GM19395 (cell line): ENCODE measurements at regions not wholly inside any gene's neighbourhood (a gene's known extent, or its start where the extent isn't known, plus 50 kb on each side); places are given as distances from the start of the nearest gene placed in this dataset.

ENCODE experiments used
- ATAC-seq: cut with Tn5 transposase; IDR thresholded peaks from one replicate; pipeline ENCODE4 v1.9.1; 2021; ENCODE audit warnings: mild to moderate bottlenecking, moderate library complexity; ENCODE audit not compliant: unreplicated experiment

GRCh38 chr7:46900312-46901263 is 681.3 kb downstream of the TNS3 start:
- ATAC-seq, result no peak

GRCh38 chr7:46897381-46897780 is 684.5 kb downstream of the TNS3 start:
- no peak for ATAC-seq

- ATAC-seq, result no peak
Measured at GRCh38 chr7:46886669-46887374, 695.1 kb downstream of the TNS3 start.

- no peak for ATAC-seq
Measured at GRCh38 chr7:46885167-46885566, 696.7 kb downstream of the TNS3 start.

GRCh38 chr7:46881507-46882127 is 700.3 kb downstream of the TNS3 start:
- ATAC-seq, result no peak

- ATAC-seq, result no peak
Measured at GRCh38 chr7:46880508-46881196, 701.3 kb downstream of the TNS3 start.

- ATAC-seq, result no peak
Measured at GRCh38 chr7:46879783-46880182, 702.1 kb downstream of the TNS3 start.

- ATAC-seq, result no peak
Measured at GRCh38 chr7:46871516-46871915, 710.4 kb downstream of the TNS3 start.

- ATAC-seq, result no peak
Measured at GRCh38 chr7:46864716-46865115, 717.2 kb downstream of the TNS3 start.

- ATAC-seq, result no peak
Measured at GRCh38 chr7:46859963-46860475, 721.9 kb downstream of the TNS3 start.

GRCh38 chr7:46855851-46856250 is 726.1 kb downstream of the TNS3 start:
- no peak for ATAC-seq

GRCh38 chr7:46854958-46855473 is 726.9 kb downstream of the TNS3 start:
- ATAC-seq, result no peak

GRCh38 chr7:46853451-46853850 is 728.5 kb downstream of the TNS3 start:
- no peak for ATAC-seq

- ATAC-seq, result no peak
Measured at GRCh38 chr7:46852795-46853194, 729.1 kb downstream of the TNS3 start.

GRCh38 chr7:46850563-46851330 is 731.2 kb downstream of the TNS3 start:
- ATAC-seq, result no peak

GRCh38 chr7:46848944-46849343 is 733.0 kb downstream of the TNS3 start:
- no peak for ATAC-seq

GRCh38 chr7:46848311-46848710 is 733.6 kb downstream of the TNS3 start:
- no peak for ATAC-seq

- no peak for ATAC-seq
Measured at GRCh38 chr7:46847126-46847525, 734.8 kb downstream of the TNS3 start.

- ATAC-seq, result no peak
Measured at GRCh38 chr7:46844486-46844885, 737.4 kb downstream of the TNS3 start.

GRCh38 chr7:46841248-46841647 is 740.7 kb downstream of the TNS3 start:
- ATAC-seq, result no peak
